NCI-H1930 (cell line): ENCODE measurements at regions not wholly inside any gene's neighbourhood (a gene's known extent, or its start where the extent isn't known, plus 50 kb on each side); places are given as distances from the start of the nearest gene placed in this dataset.

ENCODE experiments used
- DNase-seq, 2 experiments: peaks; one replicate each; lab custom pipeline; 2025; lab: John Stamatoyannopoulos, UW

DNA sequence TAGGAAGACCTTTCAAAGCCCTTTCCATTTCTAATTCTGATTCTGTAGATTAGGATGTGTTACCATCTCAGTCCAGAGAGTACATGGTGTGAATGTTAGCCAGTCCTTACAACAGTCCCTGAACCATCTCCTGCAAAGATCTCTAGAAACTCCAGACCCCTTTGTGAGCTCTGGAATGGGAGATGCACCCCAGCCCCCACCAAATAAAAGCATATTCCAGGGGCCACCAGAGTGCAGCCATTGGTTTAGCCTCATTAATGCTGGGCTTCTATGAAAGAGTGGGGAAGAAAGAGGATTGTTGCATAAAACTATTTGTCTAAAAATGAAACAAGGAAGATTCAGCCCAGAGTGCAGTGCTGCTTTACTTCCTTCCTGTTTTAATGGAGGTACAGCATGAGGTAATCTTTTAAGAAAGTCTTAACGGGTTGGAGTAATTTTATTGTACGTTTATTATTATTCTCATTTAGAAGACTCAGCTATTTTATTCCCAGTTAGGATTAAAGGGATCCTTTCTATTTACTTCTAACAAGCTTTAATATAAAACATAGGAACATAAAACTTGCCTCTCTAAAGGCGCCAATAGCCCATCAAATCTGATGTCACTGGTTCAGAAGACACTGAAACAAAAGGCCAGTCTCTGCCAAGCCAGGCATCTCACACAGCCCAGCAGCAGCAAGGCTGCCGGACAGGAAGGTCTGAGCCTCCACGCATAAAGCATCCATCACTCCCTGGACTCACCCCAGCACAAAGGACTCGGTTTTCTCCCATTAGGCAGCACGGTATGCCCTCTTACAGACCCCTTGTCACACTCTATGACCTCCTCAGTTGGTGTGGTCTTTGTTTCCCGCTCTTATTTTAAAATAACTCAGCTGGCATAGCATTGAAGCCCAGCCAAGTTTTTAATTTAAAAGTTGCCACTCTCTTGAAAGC is 203.9 kb upstream of the BLID start:
- no peak for DNase-seq

DNA sequence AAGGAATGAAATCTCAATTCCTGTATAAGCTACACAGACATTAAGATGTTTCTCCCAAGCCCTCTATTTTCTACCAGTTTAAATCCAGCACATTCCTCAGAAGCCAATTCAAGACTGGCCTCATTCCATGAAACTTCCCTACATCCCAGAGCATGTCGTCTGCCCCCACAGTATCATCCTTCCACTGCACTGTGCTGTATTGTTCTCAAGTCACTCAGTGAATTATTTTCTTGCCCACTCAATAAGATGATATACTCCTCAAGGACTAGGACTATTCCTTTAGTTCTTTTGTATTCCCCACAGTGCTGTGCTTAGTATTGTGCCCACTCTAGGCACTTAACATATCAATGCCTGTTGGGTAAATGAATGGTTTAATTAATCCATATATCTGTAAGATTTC is 203.1 kb upstream of the BLID start:
- no peak for DNase-seq

DNA sequence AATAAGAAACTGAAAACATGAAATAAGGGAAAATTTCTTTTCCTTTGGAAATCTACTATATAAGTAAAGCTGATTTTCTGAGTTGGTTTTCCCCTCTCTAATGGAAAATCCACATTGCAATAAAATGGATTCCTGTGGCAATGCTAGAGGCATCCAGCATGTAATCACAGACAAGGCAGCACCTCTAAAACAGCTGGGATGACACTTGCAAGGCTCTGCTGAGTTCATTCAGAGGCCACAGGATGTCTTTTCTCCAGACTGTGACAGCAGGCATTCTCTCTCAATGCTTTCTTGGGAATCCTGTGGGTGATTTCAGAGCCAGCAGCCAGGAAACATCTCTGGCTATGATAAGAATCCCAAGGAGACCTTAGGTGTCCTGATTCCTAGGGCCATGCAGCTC is 201.3 kb upstream of the BLID start:
- no peak for DNase-seq

DNA sequence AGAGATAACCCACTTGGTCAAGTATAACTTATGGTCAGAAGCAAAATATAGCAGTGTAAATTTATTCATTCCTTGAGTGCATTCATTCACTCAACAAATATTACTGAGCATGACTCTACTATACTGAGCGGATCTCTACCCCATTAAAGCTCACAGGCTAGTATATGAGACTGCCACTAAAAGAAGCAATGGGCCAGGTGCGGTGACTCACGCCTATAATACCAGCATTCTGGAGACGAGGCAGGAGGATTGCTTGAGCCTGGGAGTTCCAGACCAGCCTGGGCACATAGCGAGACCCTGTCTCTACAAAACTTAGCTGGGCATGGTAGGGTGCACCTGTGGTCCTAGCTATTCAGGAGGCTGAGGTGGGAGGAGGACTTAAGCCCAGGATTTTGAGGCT is 197.6 kb upstream of the BLID start:
- no peak for DNase-seq

DNA sequence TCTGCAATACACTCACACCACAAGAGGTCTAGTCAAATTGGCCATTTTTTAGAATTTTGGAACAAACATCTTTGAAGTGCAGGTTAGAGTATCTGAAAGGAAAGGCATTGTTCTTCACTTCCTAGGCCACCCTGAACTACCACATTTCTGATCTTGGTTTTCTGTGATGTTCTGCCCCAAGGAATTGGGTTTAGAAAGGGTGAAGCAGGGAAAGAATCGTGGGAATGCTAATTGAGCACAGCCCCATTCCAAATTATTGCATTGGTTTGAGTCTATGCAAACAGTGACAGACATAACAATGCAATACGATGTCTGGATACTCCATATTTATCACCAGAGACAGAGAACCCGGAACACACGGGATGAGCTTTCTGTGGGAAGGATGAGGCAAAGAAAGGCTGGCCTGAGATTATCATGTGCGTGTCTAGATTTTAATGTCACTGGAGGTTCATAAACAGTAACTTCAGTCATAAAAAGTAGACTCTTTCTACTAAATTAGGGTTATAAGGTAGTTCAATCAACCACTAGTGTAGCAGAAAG is 195.3 kb upstream of the BLID start:
- no peak for DNase-seq

DNA sequence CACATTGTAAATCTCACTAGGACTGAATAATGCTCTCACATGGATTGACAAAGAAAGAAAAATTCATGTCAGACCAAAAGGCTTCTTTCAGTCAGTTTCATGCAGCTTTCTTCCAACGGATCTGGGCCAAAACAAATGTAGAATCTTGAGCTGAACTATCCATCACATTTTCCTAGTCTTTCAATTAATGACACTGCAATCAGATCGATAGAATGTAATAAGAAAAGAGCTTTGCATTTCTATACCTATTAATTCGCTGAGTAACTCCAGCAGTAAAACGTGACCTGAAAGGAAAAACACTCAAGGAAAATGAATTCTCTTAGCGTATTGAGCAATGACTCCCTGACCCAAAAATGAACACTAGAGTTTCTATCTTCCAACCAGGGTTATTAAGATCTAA is 194.8 kb upstream of the BLID start:
- DNase-seq: no peak

DNA sequence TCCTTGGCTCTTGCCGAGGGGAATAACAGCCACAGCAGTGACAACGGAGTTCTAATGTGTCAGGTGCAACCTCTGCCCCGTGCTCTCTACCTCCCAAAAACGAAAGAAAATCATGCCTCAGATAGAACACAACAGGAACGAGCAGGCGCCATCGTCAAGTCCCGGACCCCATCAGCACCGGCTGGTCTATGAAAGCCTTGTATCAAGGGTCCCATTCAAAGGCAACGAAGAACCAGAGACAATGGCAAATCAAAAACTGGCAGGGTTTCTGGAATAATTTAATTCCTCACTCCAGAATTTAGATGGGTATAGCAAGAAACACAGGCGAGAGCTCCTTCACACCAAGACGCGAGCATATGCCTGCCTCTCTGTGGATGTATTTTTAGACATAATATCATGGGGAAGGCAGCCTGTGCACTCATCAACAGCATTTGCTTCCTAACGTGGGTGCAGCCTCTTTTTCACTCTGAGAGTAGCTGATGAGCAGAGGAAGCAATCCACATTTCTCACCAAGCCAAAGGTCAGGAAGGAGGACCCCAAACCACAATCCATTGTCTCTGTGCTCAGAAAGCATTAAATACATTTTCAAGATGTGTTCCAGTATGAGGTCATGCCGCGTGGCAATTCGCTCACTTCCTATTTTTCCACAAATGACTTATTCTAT is 193.4 kb upstream of the BLID start:
- no peak for DNase-seq

DNA sequence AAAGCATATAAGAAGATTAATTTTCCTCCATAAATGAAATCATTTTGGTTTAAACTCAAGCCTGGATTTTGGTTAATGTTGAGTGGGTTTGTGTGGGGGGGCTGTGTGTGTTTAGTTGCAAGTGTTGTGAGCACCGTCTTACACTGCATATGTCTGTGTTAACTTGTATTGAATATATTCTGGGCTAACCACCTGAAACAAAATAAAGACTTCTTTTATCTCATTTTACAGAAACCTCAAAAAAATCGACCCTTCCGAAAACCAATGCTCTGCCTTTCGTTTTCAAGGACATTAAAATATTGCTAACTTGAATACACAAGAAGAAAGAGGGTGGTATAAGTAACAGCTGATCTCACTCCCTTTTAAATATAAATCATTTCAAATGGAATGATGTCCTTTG is 192.2 kb upstream of the BLID start:
- no peak for DNase-seq

DNA sequence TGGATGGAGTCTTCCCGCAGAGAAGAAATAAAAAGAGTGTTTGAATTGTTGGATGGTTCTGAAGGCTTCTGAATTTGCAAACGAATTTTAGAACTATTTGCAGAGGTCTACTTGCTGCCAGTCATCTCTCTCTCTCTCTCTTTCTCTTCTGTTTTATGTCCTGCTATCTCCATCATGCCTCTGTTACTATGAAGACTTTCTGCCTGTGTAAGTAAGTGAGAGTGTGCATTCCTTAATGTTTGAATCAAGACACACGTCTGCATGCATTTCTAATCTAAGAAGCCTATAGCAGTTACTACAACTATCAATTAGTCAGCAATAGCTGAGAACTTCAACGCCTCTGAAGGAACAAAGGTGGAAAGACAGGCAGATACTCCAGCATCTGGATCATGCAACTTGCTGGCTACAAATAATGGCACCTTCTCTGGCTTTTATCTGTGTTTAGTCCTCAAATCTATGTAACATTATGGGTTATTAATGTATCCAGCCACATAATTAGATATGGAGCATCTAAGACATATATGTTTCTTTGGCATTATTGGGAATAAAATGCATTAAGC is 191.5 kb upstream of the BLID start:
- DNase-seq: no peak

DNA sequence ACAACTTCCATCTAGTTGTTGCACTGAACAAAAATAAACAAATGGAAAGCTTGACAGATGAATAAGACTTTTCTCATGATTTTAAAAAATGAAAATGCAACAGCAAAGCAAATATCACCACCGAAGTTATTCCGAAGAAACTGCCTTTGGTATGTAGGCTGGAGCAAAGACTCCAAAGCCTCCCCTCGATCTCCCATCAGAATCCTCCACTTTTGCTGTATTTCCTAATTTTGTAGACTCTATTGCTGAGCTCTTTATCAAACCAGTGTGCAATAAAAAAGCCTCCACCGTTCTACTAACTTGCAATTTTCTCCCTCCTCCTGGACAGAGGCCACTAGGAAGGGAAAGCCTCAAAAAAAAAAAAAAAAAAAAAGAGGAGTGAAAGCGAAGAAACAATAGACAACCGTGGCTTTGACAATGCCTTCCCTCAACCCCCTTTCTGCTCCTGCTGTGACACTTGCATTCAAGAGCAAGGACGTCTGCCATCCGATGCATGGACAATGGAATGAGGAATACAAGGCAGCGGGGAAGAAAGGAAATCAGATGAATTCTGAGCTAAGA is 190.9 kb upstream of the BLID start:
- no peak for DNase-seq

DNA sequence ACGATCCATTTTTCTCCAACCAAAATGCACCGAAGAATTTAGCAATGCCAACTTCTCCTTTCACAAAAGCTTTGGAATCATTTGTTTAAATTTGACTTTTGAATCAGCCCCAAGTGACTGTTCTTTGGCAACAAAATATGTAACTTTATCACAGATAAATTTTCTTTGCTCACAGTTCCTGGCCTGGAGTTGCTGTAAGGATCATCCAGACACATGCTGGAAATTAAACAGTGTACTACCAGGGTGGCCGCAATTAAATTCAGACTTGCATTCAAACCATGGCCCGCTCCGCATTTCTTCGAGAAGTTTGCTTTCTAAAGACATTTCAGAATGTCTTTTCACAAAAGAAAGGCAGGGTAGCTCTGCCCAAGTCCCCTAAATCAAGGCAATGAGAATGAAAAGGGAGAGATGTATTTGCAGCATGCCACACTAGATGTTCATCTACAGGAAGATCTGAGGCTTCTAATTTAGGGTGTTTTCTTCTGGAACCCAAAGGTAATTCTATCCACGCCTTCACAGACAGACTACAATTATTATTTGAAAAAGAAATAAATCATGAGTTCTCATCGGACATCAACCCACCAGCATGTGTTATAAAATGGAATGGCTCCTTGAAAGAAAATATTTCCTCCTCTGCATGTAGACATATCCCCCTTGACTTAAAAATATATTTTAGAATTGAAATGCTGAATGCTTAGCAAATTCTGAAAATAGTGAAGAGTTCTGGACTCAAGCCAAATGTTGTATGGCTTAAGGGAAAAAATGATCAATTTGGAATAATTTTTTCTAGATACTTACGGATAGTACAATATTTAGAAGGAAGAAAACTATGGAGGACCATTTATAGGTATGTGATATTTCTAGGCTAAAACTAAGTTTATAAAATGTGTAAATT is 189.7 kb upstream of the BLID start:
- DNase-seq: no peak

DNA sequence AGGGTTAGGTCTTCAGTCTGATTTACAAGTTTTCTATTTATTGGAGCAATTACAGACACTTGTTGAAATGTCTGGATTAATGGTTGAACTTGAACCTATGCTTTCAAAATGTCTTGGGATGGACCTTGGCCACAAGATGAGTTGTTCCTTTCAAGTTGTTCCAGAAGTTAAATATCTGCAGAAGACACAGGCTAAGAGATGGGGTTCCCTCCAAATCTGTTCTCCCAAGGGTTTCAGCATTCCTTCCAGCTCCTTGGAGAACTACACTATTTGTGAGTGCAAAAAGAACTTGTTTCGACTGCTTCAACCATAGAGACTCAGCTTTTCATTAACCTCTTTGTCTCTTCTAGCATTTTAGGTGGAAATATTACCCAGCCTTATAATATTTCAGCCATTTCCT is 189.0 kb upstream of the BLID start:
- DNase-seq: no peak

DNA sequence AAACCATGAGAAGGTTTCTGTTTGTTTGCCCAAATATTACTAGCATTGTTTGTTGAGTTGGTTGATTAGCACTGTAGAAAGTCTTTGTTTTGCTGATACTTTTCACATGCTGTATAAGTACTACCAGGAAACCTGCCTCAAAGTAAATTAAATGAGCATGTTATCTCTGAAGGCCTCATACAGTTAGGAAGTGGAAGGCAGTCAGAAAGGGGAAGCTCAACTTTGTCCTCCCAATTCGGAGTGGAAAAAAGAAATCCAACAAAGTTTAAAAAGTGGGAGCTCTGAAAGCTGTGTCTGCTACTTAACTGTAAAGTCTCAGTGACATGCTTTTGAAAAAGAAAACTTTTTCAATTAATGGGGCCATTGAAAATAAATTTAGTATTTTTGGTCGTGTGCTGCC is 188.3 kb upstream of the BLID start:
- no peak for DNase-seq

DNA sequence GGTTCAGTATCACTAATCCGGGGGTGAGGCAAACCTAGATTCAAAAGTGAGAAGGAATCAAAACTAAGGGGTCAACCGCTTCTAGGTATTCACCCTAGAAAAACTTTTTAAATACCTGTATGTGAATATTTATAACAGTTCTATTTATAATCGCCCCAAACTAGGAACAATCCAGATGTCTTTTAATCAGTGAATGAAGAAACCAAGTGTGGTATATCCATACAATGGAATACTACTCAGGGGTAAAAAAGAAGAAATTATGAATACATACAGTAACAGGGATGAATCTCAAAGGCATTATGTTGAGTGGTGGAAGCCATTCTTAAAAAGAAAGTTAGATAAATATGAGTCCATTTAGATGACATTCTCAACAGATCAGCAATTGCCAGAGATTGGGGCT is 178.0 kb upstream of the BLID start:
- DNase-seq: no peak

DNA sequence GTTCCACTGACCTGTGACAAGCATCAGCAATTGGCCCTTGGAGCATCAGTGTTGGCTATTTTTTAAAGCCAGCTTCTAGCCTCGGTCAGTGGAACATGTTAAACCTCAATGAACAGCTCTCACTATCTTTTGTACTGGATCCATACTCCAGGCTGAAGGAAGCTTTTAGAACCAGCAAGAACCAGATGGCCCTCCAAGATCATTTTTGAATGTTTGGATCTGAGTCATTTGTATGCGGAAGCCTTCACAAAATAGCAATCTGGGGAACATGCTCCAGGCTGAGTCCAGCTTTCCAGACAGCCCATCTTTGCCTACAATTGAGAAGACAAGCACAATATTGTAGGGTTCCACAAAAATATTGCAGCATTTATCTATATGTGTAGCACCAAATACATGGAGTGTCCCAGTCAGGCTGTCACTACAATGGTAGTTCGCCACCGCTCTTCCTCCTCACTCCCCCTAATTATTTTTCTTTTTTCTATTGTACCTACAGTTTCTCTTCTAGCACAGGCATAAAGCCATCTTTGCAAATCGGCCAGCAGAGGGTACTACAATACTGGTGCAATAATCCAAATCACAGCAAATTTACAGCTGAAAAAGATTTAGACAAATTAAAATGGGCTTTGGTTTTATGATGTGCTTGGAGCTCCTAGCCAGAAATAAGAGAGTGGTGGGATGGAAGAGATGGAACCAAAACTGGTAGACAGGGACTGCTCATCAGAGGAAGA is 177.4 kb upstream of the BLID start:
- DNase-seq: no peak

DNA sequence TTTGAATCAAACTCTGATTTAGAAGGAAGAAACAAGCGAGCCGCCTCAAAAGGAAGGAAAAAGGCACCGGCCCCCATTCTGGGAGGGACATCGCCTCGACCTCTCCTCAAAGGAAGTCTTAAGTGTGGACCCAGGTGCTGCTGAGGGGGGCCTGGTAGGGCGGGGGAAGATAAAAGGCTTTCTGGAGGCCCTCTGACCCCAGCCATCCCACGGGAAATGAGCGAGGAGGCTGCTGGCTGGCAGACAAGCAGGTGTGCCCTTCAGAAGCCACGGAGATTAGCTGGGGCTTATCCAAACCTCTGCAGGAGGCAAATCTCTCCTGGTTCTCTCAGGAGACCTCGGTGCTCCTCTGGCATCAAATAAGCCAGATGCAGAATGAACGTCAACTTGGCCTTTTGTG is 171.4 kb upstream of the BLID start:
- no peak for DNase-seq

DNA sequence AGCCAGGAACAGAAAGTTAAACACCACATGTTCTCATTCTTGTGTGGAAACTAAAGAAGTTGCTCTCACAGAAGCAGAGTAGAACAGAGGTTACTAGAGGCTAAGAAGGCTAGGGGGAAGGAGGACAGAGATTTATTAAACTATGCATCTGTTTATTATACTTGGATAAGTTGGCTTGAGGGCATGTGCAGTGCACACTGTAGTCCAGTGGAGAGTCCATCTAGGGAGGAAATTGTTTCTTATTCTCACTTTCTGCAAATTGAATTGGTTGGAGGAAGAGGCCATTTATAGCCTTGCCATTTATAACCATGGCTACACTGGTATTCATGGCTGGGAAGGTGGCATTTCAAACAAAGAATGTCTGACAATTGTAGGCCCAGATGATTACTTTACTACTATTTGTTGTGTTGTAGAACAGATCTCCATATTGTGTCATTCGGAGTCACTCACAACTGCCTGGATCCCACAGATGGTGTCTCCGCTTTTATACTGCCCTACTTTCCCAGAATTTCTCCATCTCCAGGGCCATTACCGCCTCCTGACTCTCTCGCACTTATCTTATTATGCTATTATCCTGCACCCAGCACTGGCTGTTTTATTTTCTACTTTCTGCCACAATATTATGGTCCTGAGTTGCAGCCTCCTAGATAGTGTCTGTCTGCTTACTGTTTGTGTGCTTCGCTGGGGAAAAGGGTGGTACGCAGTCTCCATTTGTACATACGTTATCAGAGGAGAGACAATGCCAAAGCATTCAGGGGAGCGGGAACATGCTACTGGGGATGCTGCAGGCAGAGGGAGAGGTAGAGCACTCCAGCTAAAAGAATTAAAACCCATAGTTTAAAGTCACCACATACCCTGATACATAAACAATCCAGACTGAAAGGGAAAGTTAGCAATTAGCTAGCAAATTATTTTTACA is 169.3 kb upstream of the BLID start:
- no peak for DNase-seq

DNA sequence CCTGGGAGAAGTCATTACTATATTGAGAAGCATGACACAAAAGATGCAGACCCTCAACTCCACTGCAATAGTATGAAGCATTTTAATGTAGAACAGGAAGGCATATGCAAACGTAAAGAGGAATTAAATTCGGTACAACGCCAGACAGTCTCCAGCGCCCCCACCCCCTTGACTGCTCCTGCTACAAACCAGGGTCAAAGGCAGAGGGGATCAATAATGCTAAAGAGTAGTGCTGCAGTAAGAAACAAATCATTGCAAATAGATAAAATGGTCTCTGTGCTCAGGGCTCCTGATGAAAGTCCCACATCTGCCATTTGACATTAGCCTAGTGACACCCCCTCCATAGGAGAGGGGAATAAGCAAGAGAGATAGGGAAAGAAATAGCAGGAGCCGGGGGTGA is 164.9 kb upstream of the BLID start:
- DNase-seq: no peak

DNA sequence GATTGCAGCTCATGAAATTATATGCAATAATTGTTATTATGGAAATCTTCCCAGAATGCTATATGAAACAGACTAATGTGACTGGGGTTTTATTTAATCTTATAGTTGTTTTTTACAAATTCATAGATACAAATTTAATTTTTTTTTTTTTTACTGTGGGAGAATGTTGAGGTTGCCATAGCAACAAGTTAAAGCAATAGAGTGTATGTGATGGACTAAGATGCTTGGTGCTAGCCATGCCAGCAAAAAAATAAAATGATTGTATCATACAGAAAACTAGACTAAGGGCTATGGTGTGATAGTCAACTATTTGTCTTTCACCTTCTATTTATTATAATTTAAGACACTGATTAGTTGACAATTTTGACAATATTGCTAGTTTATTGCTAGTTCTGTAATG is 163.2 kb upstream of the BLID start:
- no peak for DNase-seq

DNA sequence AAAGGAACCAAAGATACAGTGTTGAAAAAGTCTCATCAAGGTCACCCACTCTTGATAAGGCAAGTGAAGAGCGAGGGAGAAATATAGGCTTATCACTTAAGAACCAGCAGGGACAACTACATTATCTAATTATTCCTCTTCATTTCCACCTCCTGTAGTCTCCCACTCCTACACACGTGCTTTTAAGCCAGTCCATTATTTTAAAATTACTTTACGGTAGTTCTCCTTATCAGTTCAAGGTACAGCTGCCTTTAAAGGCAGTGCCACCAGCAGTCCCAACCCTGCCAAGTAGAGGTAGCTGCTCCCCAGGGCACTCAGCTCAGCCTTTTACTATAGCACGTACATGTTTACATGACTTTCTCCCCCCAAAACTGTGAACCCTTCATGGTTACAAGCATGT is 161.5 kb upstream of the BLID start:
- DNase-seq: no peak
